HG03521 (cell line): ENCODE measurements at regions not wholly inside any gene's neighbourhood (a gene's known extent, or its start where the extent isn't known, plus 50 kb on each side); places are given as distances from the start of the nearest gene placed in this dataset.
"Not testable (repeated sequence)": the region's sequence is repeated elsewhere in the genome, so short reads cannot be mapped to it uniquely, and the experiment has no call there.

Experiments used
- ATAC-seq: cut with Tn5 transposase; IDR thresholded peaks from one replicate; pipeline ENCODE4 v1.9.1; 2021; ENCODE audit warnings: mild to moderate bottlenecking, moderate library complexity; ENCODE audit not compliant: unreplicated experiment

- ATAC-seq = not testable (repeated sequence)
Observed at GRCh38 chr1:60688221-60688620, 394.1 kb upstream of the NFIA start.

- no peak for ATAC-seq
Observed at GRCh38 chr1:60681095-60681860, 401.1 kb upstream of the NFIA start.

- ATAC-seq = no peak
Observed at GRCh38 chr1:60679524-60680375, 402.6 kb upstream of the NFIA start.

GRCh38 chr1:60678802-60679201, 403.6 kb upstream of the NFIA start:
- ATAC-seq = no peak

- no peak for ATAC-seq
Observed at GRCh38 chr1:60678391-60678790, 404.0 kb upstream of the NFIA start.

GRCh38 chr1:60672449-60672848, 409.9 kb upstream of the NFIA start:
- ATAC-seq = no peak

GRCh38 chr1:60670302-60670701, 412.1 kb upstream of the NFIA start:
- no peak for ATAC-seq

GRCh38 chr1:60668585-60668984, 413.8 kb upstream of the NFIA start:
- no peak for ATAC-seq

GRCh38 chr1:60665311-60665710, 417.1 kb upstream of the NFIA start:
- no peak for ATAC-seq

- no peak for ATAC-seq
Observed at GRCh38 chr1:60664086-60664625, 418.2 kb upstream of the NFIA start.

- ATAC-seq = no peak
Observed at GRCh38 chr1:60662486-60663044, 419.8 kb upstream of the NFIA start.

GRCh38 chr1:60657926-60658325, 424.4 kb upstream of the NFIA start:
- ATAC-seq = no peak

- ATAC-seq = no peak
Observed at GRCh38 chr1:60655679-60656355, 426.5 kb upstream of the NFIA start.

- not testable (repeated sequence) for ATAC-seq
Observed at GRCh38 chr1:60640033-60640551, 442.3 kb upstream of the NFIA start.

GRCh38 chr1:60639287-60639686, 443.1 kb upstream of the NFIA start:
- no peak for ATAC-seq

GRCh38 chr1:60637651-60638050, 444.7 kb upstream of the NFIA start:
- no peak for ATAC-seq

GRCh38 chr1:60636946-60637345, 445.4 kb upstream of the NFIA start:
- no peak for ATAC-seq

- no peak for ATAC-seq
Observed at GRCh38 chr1:60634106-60634505, 448.3 kb upstream of the NFIA start.

- ATAC-seq = no peak
Observed at GRCh38 chr1:60622486-60622885, 459.9 kb upstream of the NFIA start.

GRCh38 chr1:60621368-60621851, 461.0 kb upstream of the NFIA start:
- no peak for ATAC-seq

- no peak for ATAC-seq
Observed at GRCh38 chr1:60620087-60620486, 462.3 kb upstream of the NFIA start.
